H9 (cell line): ENCODE measurements at regions not wholly inside any gene's neighbourhood (a gene's known extent, or its start where the extent isn't known, plus 50 kb on each side); places are given as distances from the start of the nearest gene placed in this dataset.

Experiments
- DNase-seq: peaks from one replicate; pipeline ENCODE4 v3.0.0-alpha.2; 2017
- H2AFZ ChIP-seq: one replicate; pipeline ENCODE4 v1.6.1; 2013; ENCODE audit warnings: mild to moderate bottlenecking, low read length, control low read depth, moderate library complexity
- H2AK5ac ChIP-seq: 2 replicates; pipeline ENCODE4 v1.6.1; 2013; ENCODE audit warnings: low read length, control low read depth, mixed read lengths; ENCODE audit not compliant: insufficient read length
- H2BK120ac ChIP-seq: one replicate; pipeline ENCODE4 v1.6.1; 2013; ENCODE audit warnings: low read depth, mild to moderate bottlenecking, low read length, control low read depth, inconsistent platforms; ENCODE audit not compliant: poor library complexity, severe bottlenecking
- H2BK12ac ChIP-seq: 2 replicates; pipeline ENCODE4 v1.6.1; 2013; ENCODE audit warnings: low read length, control low read depth, mixed read lengths, low read depth; ENCODE audit not compliant: insufficient read length
- H2BK15ac ChIP-seq: 2 replicates; pipeline ENCODE4 v1.6.1; 2013; ENCODE audit warnings: low read depth, low read length, control low read depth
- H2BK20ac ChIP-seq: one replicate; pipeline ENCODE4 v1.6.1; 2013; ENCODE audit warnings: low read depth, mild to moderate bottlenecking, low read length, control low read depth, inconsistent platforms; ENCODE audit not compliant: poor library complexity, severe bottlenecking
- H2BK5ac ChIP-seq: 2 replicates; pipeline ENCODE4 v1.6.1; 2013; ENCODE audit warnings: low read length, control low read depth, mixed read lengths; ENCODE audit not compliant: insufficient read length
- H3K14ac ChIP-seq: 2 replicates; pipeline ENCODE4 v1.6.1; 2013; ENCODE audit warnings: low read length, control low read depth; ENCODE audit not compliant: insufficient read depth
- H3K18ac ChIP-seq: 2 replicates; pipeline ENCODE4 v1.6.1; 2013; ENCODE audit warnings: low read depth, mild to moderate bottlenecking, mixed read lengths, low read length, control low read depth; ENCODE audit not compliant: insufficient read length
- H3K23ac ChIP-seq: 2 replicates; pipeline ENCODE4 v1.6.1; 2013; ENCODE audit warnings: low read length, control low read depth, mixed read lengths, low read depth; ENCODE audit not compliant: insufficient read length
- H3K23me2 ChIP-seq: 2 replicates; pipeline ENCODE4 v1.6.1; 2013; ENCODE audit warnings: low read depth, mild to moderate bottlenecking, mixed read lengths, low read length, control low read depth; ENCODE audit not compliant: insufficient read length, poor library complexity, severe bottlenecking
- H3K27ac ChIP-seq: 2 replicates; pipeline ENCODE4 v1.5.1; 2013; ENCODE audit warnings: low read length, control low read depth, mixed read lengths, low read depth; ENCODE audit not compliant: insufficient read length
- H3K27me3 ChIP-seq: 2 replicates; pipeline ENCODE4 v1.6.1; 2013; ENCODE audit warnings: low read length, control low read depth, inconsistent platforms; ENCODE audit not compliant: insufficient read depth
- H3K4ac ChIP-seq: 2 replicates; pipeline ENCODE4 v1.6.1; 2013; ENCODE audit warnings: low read depth, mild to moderate bottlenecking, control low read depth, inconsistent platforms, low read length, moderate library complexity
- H3K4me1 ChIP-seq: 2 replicates; pipeline ENCODE4 v1.6.1; 2013; ENCODE audit warnings: low read length, control low read depth, inconsistent platforms; ENCODE audit not compliant: insufficient read depth
- H3K4me2 ChIP-seq: 2 replicates; pipeline ENCODE4 v1.6.1; 2013; ENCODE audit warnings: low read length, control low read depth, mixed read lengths; ENCODE audit not compliant: insufficient read length, insufficient read depth
- H3K56ac ChIP-seq: 2 replicates; pipeline ENCODE4 v1.6.1; 2013; ENCODE audit warnings: low read depth, mild to moderate bottlenecking, mixed read lengths, low read length, control low read depth; ENCODE audit not compliant: insufficient read length
- H3K79me1 ChIP-seq: 2 replicates; pipeline ENCODE4 v1.6.1; 2013; ENCODE audit warnings: low read depth, mild to moderate bottlenecking, moderate library complexity, low read length, control low read depth, inconsistent platforms; ENCODE audit not compliant: insufficient read depth, poor library complexity, severe bottlenecking
- H3K79me2 ChIP-seq: 2 replicates; pipeline ENCODE4 v1.6.1; 2013; ENCODE audit warnings: low read length, control low read depth, inconsistent platforms; ENCODE audit not compliant: insufficient read depth
- H3K9ac ChIP-seq: 2 replicates; pipeline ENCODE4 v1.6.1; 2013; ENCODE audit warnings: low read length, control low read depth, mixed read lengths; ENCODE audit not compliant: insufficient read length; ENCODE audit errors: extremely low read depth
- H3K9me3 ChIP-seq: one replicate; pipeline ENCODE4 v1.6.1; 2013; ENCODE audit warnings: low read depth, low read length, inconsistent platforms; ENCODE audit not compliant: control insufficient read depth
- H3T11ph ChIP-seq: one replicate; pipeline ENCODE4 v1.6.1; 2013; ENCODE audit warnings: mild to moderate bottlenecking, low read length, control low read depth, inconsistent platforms
- H4K20me1 ChIP-seq: one replicate; pipeline ENCODE4 v1.6.1; 2013; ENCODE audit not compliant: control insufficient read depth, insufficient read length, insufficient read depth
- H4K5ac ChIP-seq: 2 replicates; pipeline ENCODE4 v1.6.1; 2013; ENCODE audit warnings: low read depth, mild to moderate bottlenecking, mixed read lengths, low read length, control low read depth; ENCODE audit not compliant: insufficient read length
- H4K8ac ChIP-seq: replicated peaks from 2 replicates; pipeline ENCODE4 v1.6.1; 2013; ENCODE audit warnings: low read length, control low read depth, mixed read lengths, low read depth; ENCODE audit not compliant: insufficient read length
- H4K91ac ChIP-seq: 2 replicates; pipeline ENCODE4 v1.6.1; 2013; ENCODE audit warnings: low read depth, mild to moderate bottlenecking, moderate library complexity, mixed read lengths, low read length, control low read depth; ENCODE audit not compliant: insufficient read length
- H3K27ac Mint-ChIP-seq, 3 experiments: 2 replicates in 2 of 3; 3 replicates in 1 of 3; pipeline ENCODE4 v1.8.0; 2020 to 2021; ENCODE audit warnings: mixed read lengths in 3 of 3, mild to moderate bottlenecking in 1 of 3, moderate library complexity in 1 of 3
- H3K27me3 Mint-ChIP-seq: 2 replicates; pipeline ENCODE4 v1.8.0; 2021; ENCODE audit warnings: low read depth, mild to moderate bottlenecking, moderate library complexity, mixed read lengths
- H3K36me3 Mint-ChIP-seq, 3 experiments: 2 replicates in 2 of 3; 3 replicates in 1 of 3; pipeline ENCODE4 v1.8.0; 2020 to 2021; ENCODE audit warnings: low read depth in 3 of 3, mixed read lengths in 3 of 3; ENCODE audit not compliant: insufficient read depth in 1 of 3
- H3K4me1 Mint-ChIP-seq, 2 experiments: 2 replicates each; pipeline ENCODE4 v1.8.0; 2020; ENCODE audit warnings: mixed read lengths in 2 of 2
- H3K4me3 Mint-ChIP-seq, 2 experiments: 2 replicates in 1 of 2; 3 replicates in 1 of 2; pipeline ENCODE4 v1.8.0; 2020 to 2021; ENCODE audit warnings: mild to moderate bottlenecking in 2 of 2, mixed read lengths in 2 of 2, moderate library complexity in 1 of 2
- H3K9me3 Mint-ChIP-seq, 2 experiments: 2 replicates in 1 of 2; 3 replicates in 1 of 2; pipeline ENCODE4 v1.8.0; 2020; ENCODE audit warnings: mild to moderate bottlenecking in 2 of 2, mixed read lengths in 2 of 2, moderate library complexity in 1 of 2
- WGBS: extraction: QIAGEN DNeasy Blood & Tissue Kit; methylation state at CpG from one replicate; pipeline ENCODE4 v1.1.7; 2013; ENCODE audit warnings: missing lambda C conversion rate, low lambda C conversion rate, mixed read lengths; ENCODE audit not compliant: insufficient read length; ENCODE audit errors: extremely low coverage; 5-methylcytosine and 5-hydroxymethylcytosine counted together
- TF ChIP-seq, protein P1 (sequence below): fragments of 200-600 bp; sonication (generic); conservative IDR thresholded peaks from 3 replicates; pipeline ENCODE4 v1.8.0; 2021; ENCODE audit warnings: antibody characterized with exemption, mild to moderate bottlenecking

DNA sequence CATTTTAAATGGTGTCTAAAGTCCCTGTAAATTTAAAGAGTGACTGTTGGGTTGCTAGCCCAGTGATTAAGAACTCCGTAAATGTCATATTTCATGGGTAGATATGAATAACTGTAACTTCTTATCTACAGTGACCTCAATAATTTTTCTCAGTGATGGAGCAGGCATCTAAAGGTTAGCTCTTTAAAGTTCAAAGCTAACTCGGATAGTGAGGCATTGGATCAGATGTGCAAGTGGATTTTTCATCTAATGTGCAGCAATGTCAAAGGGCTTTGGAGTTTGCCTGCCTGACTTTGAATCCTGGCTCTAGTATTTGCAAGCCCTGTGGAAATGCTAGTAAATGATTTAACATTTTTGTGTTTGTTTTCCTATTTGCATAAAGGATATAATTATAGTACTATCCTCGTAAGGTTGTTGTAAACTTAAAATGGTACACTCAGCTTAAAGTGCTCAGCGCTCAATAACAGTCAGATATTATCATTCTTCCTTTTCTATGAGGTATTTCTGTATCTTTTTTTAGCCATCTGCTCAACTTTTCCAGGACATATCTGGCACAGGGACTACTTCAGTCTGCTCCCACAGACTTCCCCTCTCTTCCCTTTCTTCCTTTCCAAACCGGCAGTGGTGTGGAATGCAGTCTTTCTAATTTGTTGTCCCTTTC is 163.7 kb upstream of the ELL2 start:
- Histone ChIP-seq H3K9me3 (no peaks in the 10 kb centered on the region), H3K9ac (no peak overlapping the region), H4K8ac (no peak overlapping the region), H4K91ac (no peak overlapping the region), H2BK20ac (no peak overlapping the region), H2BK5ac (no peak overlapping the region), H3K4me2 (no peak overlapping the region), H3K56ac (no peak overlapping the region), H2BK15ac (no peak overlapping the region), H3K79me1 (no peaks in the 10 kb centered on the region), H3K4me1 (no peaks in the 10 kb centered on the region), H3K4ac (no peak overlapping the region), H3K14ac (no peak overlapping the region), H3K79me2 (no peaks in the 10 kb centered on the region), H3T11ph (no peak overlapping the region), H2AFZ (no peak overlapping the region), H4K5ac (no peak overlapping the region), H3K27me3 (no peaks in the 10 kb centered on the region), H4K20me1 (no peaks in the 10 kb centered on the region), H2AK5ac (no peak overlapping the region), H3K18ac (no peak overlapping the region), H2BK12ac (no peak overlapping the region), H3K23me2 (no peaks in the 10 kb centered on the region), H3K27ac (no peak overlapping the region), H2BK120ac (no peak overlapping the region), H3K23ac (no peak overlapping the region)
- no CpG with 5 or more reads among the region's 5 CpGs for WGBS
- no peak overlapping the region for H3K4me3 Mint-ChIP-seq
- TF ChIP-seq, protein P1, sequence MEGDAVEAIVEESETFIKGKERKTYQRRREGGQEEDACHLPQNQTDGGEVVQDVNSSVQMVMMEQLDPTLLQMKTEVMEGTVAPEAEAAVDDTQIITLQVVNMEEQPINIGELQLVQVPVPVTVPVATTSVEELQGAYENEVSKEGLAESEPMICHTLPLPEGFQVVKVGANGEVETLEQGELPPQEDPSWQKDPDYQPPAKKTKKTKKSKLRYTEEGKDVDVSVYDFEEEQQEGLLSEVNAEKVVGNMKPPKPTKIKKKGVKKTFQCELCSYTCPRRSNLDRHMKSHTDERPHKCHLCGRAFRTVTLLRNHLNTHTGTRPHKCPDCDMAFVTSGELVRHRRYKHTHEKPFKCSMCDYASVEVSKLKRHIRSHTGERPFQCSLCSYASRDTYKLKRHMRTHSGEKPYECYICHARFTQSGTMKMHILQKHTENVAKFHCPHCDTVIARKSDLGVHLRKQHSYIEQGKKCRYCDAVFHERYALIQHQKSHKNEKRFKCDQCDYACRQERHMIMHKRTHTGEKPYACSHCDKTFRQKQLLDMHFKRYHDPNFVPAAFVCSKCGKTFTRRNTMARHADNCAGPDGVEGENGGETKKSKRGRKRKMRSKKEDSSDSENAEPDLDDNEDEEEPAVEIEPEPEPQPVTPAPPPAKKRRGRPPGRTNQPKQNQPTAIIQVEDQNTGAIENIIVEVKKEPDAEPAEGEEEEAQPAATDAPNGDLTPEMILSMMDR = no peak
- H3K36me3 Mint-ChIP-seq = no peaks in the 10 kb centered on the region
- no peak for DNase-seq
- no peaks in the 10 kb centered on the region for H3K9me3 Mint-ChIP-seq
- H3K4me1 Mint-ChIP-seq = peaks cover 5 to 9% of the 10 kb centered on the region in 2 experiments
- H3K27me3 Mint-ChIP-seq = no peaks in the 10 kb centered on the region; the same call in 1 of the 2 replicates
- H3K27ac Mint-ChIP-seq = no peak overlapping the region
